Hepatocyte (in vitro differentiated cells): ENCODE measurements at regions not wholly inside any gene's neighbourhood (a gene's known extent, or its start where the extent isn't known, plus 50 kb on each side); places are given as distances from the start of the nearest gene placed in this dataset.

ENCODE experiments used
- DNase-seq: peaks from one replicate; pipeline ENCODE4 v3.0.0-alpha.2; 2016; ENCODE audit warnings: low spot score
- H2AFZ ChIP-seq: fragments of 200-600 bp; sonication (generic); 2 replicates; pipeline ENCODE4 v1.6.0; 2016; ENCODE audit warnings: antibody characterized with exemption, mild to moderate bottlenecking
- H3K27ac ChIP-seq: fragments of 200-600 bp; sonication (generic); 2 replicates; pipeline ENCODE4 v1.5.1; 2016; ENCODE audit warnings: mild to moderate bottlenecking
- H3K27me3 ChIP-seq: fragments of 200-600 bp; sonication (generic); 2 replicates; pipeline ENCODE4 v1.6.1; 2016
- H3K36me3 ChIP-seq: fragments of 200-600 bp; sonication (generic); replicated peaks from 2 replicates; pipeline ENCODE4 v1.5.1; 2016; ENCODE audit warnings: low read depth; ENCODE audit not compliant: insufficient read depth
- H3K4me1 ChIP-seq: fragments of 200-600 bp; sonication (generic); 2 replicates; pipeline ENCODE4 v1.5.1; 2016; ENCODE audit warnings: mild to moderate bottlenecking, moderate library complexity; ENCODE audit not compliant: insufficient read depth
- H3K4me2 ChIP-seq: fragments of 200-600 bp; sonication (generic); 2 replicates; pipeline ENCODE4 v1.6.0; 2016
- H3K4me3 ChIP-seq: fragments of 200-600 bp; sonication (generic); 2 replicates; pipeline ENCODE4 v1.5.1; 2016; ENCODE audit warnings: mild to moderate bottlenecking
- H3K79me2 ChIP-seq: fragments of 200-600 bp; sonication (generic); 2 replicates; pipeline ENCODE4 v1.6.0; 2017; ENCODE audit warnings: mild to moderate bottlenecking
- H3K9me2 ChIP-seq: fragments of 200-600 bp; sonication (generic); replicated peaks from 2 replicates; pipeline ENCODE4 v1.6.0; 2017; ENCODE audit warnings: mild to moderate bottlenecking; ENCODE audit not compliant: insufficient read depth
- H3K9me3 ChIP-seq: fragments of 200-600 bp; sonication (generic); 2 replicates; pipeline ENCODE4 v1.5.1; 2016; ENCODE audit warnings: low read depth, mild to moderate bottlenecking
- H4K20me1 ChIP-seq: fragments of 200-600 bp; sonication (generic); 2 replicates; pipeline ENCODE4 v1.6.0; 2016; ENCODE audit warnings: mild to moderate bottlenecking; ENCODE audit not compliant: insufficient read depth, poor library complexity, severe bottlenecking
- EZH2 ChIP-seq: fragments of 200-600 bp; sonication (generic); IDR thresholded peaks from 2 replicates; pipeline ENCODE4 v1.6.1; 2016; ENCODE audit warnings: antibody characterized with exemption, mild to moderate bottlenecking, borderline replicate concordance
- EZH2phosphoT487 ChIP-seq: fragments of 200-600 bp; sonication (generic); IDR thresholded peaks from one replicate; pipeline ENCODE4 v1.6.1; 2018; ENCODE audit warnings: antibody characterized with exemption, mild to moderate bottlenecking, low read depth, moderate library complexity; ENCODE audit not compliant: unreplicated experiment, severe bottlenecking
- WGBS: methylation state at CpG from one replicate; pipeline ENCODE4 v1.1.6; 2016; ENCODE audit warnings: low lambda C conversion rate; ENCODE audit errors: missing lambda C conversion rate; 5-methylcytosine and 5-hydroxymethylcytosine counted together
- TF ChIP-seq, protein P1 (sequence below): fragments of 200-600 bp; sonication (generic); IDR thresholded peaks from 2 replicates; pipeline ENCODE4 v1.5.1; 2016; ENCODE audit warnings: antibody characterized with exemption, mild to moderate bottlenecking; ENCODE audit not compliant: poor library complexity

DNA sequence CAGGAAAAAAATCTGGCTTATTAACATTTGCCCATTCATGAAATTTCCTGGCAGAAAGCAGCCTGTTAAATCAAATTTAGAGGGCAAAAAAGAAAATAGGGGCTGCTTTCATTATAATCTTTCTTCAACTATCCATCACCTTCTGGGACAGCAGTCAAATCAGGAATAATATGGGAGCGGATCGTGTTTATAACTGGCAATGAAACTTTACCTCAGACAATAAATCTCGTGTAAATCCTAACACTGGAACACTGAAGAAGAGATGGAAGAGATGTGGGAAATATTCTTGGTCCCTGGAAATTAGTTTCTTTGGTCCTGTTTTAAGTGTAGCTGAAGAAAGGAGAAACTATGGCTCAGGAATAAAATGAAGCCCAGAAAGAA, 77.5 kb upstream of the SERTAD2 start:
- H2AFZ ChIP-seq = peak overlapping the region; percentile 2
- peak overlapping the region; percentile 70 for H3K4me2 ChIP-seq
- H3K9me2 ChIP-seq = no peaks in the 10 kb centered on the region
- DNase-seq = no peak
- H3K27ac ChIP-seq = peak overlapping the region; percentile 74
- H3K27me3 ChIP-seq = no peaks in the 10 kb centered on the region
- H3K4me1 ChIP-seq = peaks cover 38% of the 10 kb centered on the region
- H3K4me3 ChIP-seq = no peak overlapping the region
- no peaks in the 10 kb centered on the region for H3K36me3 ChIP-seq
- H3K79me2 ChIP-seq = peaks cover 4% of the 10 kb centered on the region
- TF ChIP-seq, protein P1, sequence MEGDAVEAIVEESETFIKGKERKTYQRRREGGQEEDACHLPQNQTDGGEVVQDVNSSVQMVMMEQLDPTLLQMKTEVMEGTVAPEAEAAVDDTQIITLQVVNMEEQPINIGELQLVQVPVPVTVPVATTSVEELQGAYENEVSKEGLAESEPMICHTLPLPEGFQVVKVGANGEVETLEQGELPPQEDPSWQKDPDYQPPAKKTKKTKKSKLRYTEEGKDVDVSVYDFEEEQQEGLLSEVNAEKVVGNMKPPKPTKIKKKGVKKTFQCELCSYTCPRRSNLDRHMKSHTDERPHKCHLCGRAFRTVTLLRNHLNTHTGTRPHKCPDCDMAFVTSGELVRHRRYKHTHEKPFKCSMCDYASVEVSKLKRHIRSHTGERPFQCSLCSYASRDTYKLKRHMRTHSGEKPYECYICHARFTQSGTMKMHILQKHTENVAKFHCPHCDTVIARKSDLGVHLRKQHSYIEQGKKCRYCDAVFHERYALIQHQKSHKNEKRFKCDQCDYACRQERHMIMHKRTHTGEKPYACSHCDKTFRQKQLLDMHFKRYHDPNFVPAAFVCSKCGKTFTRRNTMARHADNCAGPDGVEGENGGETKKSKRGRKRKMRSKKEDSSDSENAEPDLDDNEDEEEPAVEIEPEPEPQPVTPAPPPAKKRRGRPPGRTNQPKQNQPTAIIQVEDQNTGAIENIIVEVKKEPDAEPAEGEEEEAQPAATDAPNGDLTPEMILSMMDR = no peak
- no peak for TF ChIP-seq EZH2phosphoT487
- TF ChIP-seq EZH2 = no peak
- no peaks in the 10 kb centered on the region for H4K20me1 ChIP-seq
- H3K9me3 ChIP-seq = no peaks in the 10 kb centered on the region
- 51% methylated on average over 3 of the region's 3 CpGs for WGBS

DNA sequence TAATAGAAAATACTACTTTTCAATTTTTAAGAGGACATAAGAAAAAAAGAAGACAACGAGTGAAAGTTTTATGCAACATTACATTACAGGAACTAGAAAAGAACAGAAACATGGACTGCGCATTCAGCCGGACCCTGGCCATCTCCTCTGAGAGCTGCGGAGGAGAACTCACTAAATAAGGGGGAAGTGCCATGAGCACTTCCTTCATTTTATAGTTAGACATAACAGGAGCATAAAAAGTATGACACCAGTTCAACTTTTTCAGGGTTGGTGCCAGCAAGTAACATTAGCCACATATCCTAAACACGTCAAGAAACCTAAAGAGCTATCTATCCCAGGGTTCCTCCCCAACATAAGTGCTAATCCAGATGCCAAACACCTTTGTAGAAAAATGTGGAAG, 78.0 kb upstream of the SERTAD2 start:
- no peak for DNase-seq
- TF ChIP-seq, protein P1 = no peak
- TF ChIP-seq EZH2 (no peak), EZH2phosphoT487 (no peak)
- H3K4me1 ChIP-seq = peaks cover 35% of the 10 kb centered on the region
- H2AFZ ChIP-seq = no peak overlapping the region
- WGBS = 76% methylated on average over 5 of the region's 5 CpGs
- peak overlapping the region; percentile 70 for H3K4me2 ChIP-seq
- no peaks in the 10 kb centered on the region for H3K9me2 ChIP-seq
- no peaks in the 10 kb centered on the region for H3K36me3 ChIP-seq
- H3K79me2 ChIP-seq = peaks cover 4% of the 10 kb centered on the region
- H3K9me3 ChIP-seq = no peaks in the 10 kb centered on the region
- H4K20me1 ChIP-seq = no peaks in the 10 kb centered on the region
- peak overlapping the region; percentile 74 for H3K27ac ChIP-seq
- no peaks in the 10 kb centered on the region for H3K27me3 ChIP-seq
- no peak overlapping the region for H3K4me3 ChIP-seq

DNA sequence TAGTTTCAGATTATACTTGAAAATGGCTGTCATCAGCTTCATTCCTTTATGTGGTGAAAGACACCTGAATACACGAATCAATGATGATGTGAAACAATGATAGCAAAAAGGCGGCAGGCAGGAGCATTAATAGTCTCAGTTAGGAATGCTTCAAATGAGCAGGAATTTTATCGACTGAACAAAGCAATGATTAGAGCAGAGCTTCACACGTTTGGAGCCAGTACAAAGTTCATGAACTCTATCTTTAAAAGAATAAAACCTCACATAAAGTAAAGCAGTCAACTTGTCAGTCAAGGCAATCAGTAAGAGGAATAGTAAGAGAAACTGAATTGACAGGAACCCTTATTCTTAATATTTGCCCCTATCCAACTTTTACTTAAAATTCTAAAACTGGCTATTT, 78.4 kb upstream of the SERTAD2 start:
- H3K27ac ChIP-seq = peak overlapping the region; percentile 74
- no peak overlapping the region for H3K4me3 ChIP-seq
- H3K9me2 ChIP-seq = no peaks in the 10 kb centered on the region
- H3K36me3 ChIP-seq = no peaks in the 10 kb centered on the region
- peak overlapping the region; percentile 70 for H3K4me2 ChIP-seq
- no peaks in the 10 kb centered on the region for H3K9me3 ChIP-seq
- no peak overlapping the region for H2AFZ ChIP-seq
- H3K79me2 ChIP-seq = peaks cover 4% of the 10 kb centered on the region
- peaks cover 31% of the 10 kb centered on the region for H3K4me1 ChIP-seq
- H3K27me3 ChIP-seq = no peaks in the 10 kb centered on the region
- peak; percentile 33 for DNase-seq
- TF ChIP-seq, protein P1 = no peak
- TF ChIP-seq EZH2phosphoT487 = no peak
- TF ChIP-seq EZH2 = no peak
- WGBS = 42% methylated on average over 4 of the region's 4 CpGs
- no peaks in the 10 kb centered on the region for H4K20me1 ChIP-seq

DNA sequence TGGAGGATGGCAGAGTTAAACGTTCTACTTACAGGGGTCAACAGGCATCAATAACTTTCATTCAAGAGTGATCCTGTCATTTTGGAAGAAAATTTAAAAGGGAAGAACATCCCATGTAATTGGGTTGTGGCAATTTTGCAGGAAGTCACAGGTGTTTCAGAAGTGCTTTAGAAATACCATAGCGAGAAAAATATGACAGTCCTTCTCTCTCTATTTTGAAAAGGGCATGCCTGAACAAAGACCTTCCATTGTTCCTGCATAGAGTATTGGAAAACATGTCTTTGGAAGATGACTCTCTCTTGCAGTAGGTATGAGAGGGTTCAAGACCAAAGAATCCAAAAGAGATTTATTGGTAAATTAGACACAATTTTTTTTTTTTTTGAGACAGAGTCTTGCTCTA, 81.8 kb upstream of the SERTAD2 start:
- Histone ChIP-seq H3K4me3 (no peak overlapping the region), H4K20me1 (no peaks in the 10 kb centered on the region), H2AFZ (no peak overlapping the region), H3K9me3 (no peaks in the 10 kb centered on the region), H3K79me2 (peaks cover 10% of the 10 kb centered on the region), H3K4me1 (peaks cover 10% of the 10 kb centered on the region), H3K36me3 (no peaks in the 10 kb centered on the region), H3K4me2 (no peak overlapping the region), H3K27ac (no peak overlapping the region), H3K27me3 (no peaks in the 10 kb centered on the region), H3K9me2 (no peaks in the 10 kb centered on the region)
- TF ChIP-seq, protein P1 = no peak
- no peak for TF ChIP-seq EZH2
- no peak for TF ChIP-seq EZH2phosphoT487
- no peak for DNase-seq
- WGBS = 88% methylated on average over 2 of the region's 2 CpGs
